NCI-H1417 (cell line): ENCODE measurements at regions not wholly inside any gene's neighbourhood (a gene's known extent, or its start where the extent isn't known, plus 50 kb on each side); places are given as distances from the start of the nearest gene placed in this dataset.
A peak's percentile ranks its signal among the peaks of the same experiment; 100 is the strongest.
"Not testable (repeated sequence)": the region's sequence is repeated elsewhere in the genome, so short reads cannot be mapped to it uniquely, and the experiment has no call there.

Experiments used
- DNase-seq, 3 experiments: peaks; one replicate each; lab custom pipeline; 2025; lab: John Stamatoyannopoulos, UW

DNA sequence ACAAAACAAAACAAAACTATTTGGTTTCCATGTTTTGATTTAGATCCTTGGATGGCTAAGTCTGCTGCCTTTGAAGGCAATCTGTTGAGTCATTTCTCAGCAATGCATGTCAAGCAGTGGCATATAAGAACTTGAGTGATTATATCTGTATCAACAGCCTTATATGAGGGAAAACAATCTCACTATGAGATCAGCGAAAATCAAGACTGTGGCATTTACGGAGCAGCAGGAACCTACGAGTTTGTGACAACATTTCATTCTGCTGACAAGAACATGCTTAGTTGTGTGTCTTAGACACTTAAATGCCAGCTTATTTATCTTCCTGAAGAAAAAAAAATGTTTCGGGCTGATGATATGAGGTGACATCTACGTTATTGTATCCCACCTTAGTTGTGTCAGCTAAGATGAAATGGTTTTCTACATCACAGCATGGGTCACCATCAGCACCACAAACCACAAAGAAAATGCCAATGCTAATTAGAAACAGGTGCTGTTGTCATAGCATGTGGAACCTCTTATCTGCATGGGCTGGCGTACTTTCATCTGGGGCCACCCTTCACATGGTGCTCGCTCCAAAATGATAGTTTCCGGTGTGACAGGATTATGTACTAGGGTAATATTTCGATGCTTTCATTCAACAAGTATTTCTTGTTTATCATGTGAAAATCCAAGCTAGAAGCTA lies 1085.5 kb downstream of the SORCS1 start:
- no peak for DNase-seq

DNA sequence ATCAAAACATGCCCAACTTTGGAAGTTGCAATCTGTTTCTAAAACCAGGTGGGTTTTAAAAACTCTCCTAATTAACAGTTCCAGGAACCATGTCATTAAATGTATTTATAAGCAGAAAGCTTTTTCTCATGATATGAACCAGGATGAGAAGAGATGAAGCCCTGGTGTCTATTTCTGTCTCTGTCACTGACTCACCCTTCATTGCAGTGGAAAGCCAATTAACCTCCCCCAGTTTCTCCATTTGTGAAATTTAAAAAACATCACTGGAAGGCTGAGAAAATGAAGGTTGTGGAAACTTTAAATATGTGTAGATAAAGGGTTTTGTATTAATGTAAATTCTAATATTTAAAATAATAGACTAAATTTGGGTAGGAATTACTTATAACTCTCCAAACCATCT lies 1088.0 kb downstream of the SORCS1 start:
- no peak for DNase-seq

DNA sequence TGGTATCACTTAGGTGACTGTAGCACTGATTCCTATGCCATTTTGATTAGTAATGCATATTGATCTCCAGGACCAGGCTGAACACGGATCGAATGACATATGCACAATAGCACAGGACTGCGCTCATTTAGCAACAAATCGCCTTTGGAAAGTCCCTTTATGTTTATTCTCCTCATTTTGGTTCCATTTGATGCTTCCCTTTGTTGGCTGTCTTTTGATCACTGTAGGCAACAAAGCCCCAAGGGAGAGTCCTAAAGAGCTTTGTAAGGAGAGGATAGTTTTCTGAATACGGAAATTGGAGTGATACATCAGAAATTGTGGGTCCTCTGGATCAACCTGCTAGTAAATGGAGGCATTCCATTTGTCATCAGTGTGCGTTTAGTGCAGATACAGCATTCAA lies 1111.4 kb downstream of the SORCS1 start:
- no peak for DNase-seq

DNA sequence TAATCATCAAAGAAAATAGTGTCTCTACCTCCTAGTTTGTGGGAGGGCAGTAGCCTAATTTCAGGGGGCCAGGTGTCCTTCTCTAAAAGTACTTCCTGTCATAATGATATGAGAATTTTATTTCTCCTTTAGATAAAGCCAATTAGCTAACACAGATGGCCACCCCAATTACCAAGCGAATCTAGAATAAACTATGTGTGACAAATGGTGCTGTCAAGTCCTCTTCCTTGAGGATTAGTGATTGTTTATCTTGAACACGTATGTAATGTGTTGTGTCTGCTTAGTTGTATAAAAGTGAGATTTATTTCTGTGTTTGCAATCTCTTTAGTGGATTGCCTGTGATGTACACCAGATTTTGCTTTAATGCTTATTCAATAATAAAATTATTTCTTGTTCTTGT lies 1120.0 kb downstream of the SORCS1 start:
- DNase-seq = peak in 1 of 3 experiments; percentile 4

DNA sequence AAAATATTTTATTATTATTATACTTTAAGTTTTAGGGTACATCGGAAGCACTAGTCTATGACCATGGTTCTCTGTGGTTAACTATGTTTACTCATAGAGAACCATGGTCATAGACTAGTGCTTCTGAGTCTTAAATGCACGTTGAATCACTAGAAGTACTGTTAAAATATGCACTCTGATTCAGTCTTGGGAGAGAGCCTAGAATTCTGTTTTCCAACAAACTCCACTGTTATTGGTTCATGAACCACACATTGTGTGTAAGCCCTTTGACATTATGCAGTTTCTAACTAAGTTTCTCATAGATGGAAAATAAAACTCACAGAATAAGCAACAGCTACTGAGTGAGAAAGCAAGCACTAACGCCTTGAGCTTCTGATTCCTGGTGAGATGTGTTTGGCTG lies 1120.6 kb downstream of the SORCS1 start:
- no peak for DNase-seq

DNA sequence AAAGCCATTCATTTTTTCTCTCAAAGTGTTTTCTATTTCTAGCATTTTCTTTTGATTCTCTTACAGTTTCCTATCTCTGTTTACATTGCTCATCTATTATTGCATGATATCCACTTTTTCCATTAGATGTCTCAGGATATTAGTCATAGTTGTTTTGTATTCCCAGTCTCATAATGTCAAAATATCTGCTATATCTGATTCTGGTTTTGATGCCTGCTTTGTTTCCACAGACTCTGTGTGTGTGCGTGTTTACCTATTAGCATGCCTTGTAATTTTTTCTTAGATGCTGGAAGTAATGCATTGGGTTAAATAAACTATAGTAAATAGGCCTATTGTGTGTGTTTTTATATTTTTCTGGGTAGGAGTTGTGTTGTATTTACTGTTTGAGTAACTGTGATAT lies 1126.3 kb downstream of the SORCS1 start:
- no peak for DNase-seq

DNA sequence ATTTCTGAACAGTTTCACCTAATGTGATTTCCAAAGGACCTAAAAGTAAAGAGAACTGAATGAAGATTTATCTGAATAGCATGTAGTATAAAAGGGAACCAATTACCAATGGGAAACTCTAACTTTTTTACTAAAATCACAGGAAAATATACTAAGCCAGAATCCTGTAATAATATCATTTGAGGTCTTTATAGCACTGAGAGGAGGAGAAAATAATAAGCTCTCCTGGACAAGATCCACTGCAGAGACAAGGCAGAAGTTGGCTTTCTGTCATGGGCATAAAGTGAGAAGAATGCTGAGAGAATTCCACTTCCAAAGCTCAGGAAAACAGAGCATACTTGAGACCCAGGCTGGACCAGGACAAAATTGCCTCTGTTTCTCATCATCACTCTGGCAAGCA lies 1131.4 kb downstream of the SORCS1 start:
- DNase-seq = no peak

DNA sequence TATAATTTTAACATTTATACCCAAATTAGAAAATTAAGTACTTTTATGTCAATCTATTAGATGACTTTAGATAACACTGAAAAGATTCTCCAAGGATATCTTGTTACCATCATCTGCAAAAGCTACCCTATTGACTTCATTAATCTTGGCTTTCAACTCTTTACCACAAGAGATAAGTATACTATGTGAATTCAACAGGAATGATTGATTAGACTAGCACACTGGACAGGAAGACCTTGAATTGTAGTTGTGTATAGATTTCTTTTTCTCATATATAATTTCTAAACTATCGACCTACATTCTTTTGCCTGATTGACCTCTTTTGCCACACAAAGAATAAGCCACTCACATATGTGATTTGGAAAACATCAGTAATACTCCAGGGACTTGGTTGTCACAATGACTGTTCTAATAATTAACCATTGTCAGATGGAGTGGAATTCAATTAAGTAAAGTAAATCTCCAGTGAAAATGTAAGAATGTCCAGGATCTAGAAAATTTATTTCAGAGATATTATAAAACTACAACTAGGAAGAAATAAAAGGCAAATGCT lies 1132.0 kb downstream of the SORCS1 start:
- no peak for DNase-seq

DNA sequence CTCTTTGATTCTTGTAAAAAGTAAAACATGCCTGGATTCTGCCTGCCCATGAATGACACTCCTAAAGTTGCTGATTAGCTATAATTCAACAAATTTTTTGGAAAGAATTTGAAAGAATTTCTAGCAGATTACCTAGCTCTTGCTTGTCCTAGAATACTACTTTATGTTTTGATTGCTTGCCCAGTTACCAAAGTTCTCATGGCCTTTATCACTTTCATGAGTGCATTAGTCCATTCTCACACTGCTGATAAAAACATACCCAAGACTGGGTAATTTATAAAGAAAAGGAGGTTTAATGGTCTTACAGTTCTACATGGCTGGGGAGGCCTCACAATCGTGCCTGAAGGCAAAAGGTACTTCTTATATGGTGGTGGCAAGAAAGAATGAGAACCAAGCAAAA lies 1137.3 kb downstream of the SORCS1 start:
- DNase-seq = no peak

DNA sequence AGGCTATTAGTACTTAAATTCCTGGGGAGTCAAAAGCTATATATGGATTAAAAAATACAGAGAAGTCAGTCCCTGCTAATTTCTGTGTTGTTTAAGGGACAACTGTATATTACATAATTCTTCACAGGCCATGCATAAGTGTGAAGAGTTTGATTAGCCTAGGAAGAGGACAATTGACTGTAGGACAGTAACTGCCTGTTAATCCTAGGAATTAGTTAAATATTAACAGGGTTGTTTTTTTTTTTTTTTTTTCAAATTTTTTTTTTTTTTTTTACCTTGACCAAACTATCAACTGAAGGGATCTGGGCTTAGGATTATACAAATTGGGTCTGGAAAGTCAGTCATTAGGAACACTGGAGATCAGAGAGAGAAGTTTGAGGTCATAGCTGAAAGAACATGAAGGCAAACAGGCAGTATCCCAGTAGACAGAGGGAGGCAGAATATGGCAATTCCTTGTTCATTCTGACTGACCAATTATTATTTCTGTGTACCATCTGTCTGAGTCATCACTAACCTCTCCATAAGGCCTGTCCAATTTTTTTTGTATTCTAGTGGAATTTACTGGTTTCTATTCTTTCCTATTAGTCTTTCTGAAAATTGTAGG lies 1139.2 kb downstream of the SORCS1 start:
- DNase-seq = no peak

DNA sequence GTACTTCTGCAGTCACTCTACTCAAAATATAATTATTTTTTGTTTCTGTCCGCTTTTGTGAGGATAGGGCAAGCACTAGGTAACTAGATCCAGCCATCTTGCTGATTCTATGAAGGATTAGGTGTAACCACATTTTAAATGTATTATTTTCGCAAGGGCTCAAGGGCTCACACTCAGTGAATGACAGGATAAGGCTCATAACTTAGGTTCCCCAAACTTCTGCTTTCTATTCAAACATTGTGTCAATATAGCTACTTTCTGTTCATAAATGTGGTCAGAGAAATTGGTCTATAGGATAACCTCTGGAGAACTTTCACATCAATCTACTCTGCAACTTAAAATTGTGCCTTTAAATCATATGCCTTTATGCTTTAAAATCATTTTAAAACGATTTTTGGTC lies 1141.2 kb downstream of the SORCS1 start:
- DNase-seq = no peak

DNA sequence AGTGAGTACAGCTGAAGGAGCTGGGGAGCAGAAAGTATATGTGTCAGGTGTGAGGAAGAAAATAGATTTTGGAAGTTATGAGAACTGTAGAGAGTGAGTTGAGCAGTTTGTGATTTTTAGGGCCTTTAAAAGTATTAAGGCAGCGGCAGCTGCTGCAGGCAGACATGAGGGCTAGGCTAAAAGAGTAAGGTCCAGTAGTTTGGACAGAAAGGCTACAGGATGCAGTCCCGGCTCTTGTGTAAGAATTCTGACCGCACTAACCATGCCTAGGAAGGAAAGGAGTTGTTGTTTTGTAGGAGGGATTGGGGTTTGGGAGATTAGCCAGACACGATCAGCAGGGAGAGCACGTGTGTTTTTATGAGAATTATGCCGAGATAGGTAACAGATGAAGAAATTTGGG lies 1144.9 kb downstream of the SORCS1 start:
- DNase-seq = not testable (repeated sequence)

DNA sequence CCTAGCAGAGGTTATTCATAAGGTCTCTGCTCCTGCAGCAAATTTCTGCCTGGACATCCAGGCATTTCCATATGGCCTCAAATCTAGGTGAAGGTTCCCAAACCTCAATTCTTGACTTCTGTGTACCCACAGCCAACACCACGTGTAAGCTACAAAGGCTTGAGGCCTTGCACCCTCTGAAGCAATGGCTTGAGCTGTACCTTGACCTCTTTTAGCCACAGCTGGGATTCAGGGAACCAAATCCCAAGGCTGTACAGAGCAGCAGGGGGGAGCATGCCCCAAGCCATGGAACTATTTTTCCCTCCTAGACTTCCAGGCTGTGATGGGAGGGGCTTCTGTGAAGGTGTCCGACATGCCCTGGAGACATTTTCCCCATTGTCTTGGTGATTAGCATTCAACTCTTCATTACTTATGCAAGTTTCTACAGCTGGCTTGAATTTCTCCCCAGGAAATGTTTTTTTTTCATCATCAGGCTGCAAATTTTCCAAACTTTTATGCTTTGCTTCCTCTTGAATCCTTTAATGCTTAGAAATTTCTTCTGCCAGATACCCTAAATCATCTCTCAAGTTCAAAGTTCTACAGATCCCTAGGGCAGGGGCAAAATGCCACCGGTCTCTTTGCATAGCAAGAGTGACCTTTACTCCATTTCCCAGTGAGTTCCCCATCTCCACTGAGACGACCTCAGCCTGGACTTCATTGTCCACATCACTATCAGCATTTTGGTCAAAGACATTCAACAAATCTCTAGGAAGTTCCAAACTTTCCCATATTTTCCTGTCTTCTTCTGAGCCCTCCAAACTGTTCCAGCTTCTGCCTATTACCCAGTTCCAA lies 1148.9 kb downstream of the SORCS1 start:
- not testable (repeated sequence) for DNase-seq

DNA sequence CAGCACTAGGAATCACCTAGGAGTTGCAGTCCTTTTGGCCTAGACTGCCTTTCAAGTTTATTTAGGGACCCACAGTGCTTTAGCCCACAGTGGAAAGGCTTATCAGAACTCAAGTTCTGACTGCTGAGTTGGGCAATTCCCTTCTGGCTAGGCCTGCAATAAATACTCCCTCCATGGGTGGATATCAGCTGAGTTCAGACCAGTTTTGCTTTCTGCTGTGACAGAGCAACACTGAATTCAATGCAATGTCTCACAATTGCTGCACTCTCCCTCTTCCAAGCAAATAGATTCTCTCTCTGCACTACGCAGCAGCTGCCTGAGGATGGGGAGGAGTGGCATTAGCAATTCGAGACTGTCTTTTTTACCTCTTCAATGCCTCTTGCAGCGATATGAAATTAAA lies 1153.3 kb downstream of the SORCS1 start:
- DNase-seq = no peak

DNA sequence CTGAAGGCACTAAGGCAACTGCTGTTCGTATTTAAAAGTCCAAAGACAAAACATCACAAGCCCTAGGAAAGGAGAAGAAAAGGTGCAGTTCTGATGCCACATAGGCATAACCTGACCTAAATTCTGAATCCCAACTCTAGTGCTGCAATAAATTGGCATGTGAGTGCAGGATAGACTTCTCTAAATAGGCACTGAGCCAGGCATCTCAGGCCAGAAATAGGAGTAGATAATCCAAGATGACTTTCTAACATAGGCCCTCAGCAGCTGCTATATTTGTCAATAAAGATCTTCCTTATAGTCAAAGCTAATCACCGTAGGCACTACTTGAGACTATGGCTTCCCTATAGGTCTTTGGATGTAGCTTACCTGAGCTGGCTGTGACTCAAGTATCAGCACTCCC lies 1163.8 kb downstream of the SORCS1 start:
- no peak for DNase-seq

DNA sequence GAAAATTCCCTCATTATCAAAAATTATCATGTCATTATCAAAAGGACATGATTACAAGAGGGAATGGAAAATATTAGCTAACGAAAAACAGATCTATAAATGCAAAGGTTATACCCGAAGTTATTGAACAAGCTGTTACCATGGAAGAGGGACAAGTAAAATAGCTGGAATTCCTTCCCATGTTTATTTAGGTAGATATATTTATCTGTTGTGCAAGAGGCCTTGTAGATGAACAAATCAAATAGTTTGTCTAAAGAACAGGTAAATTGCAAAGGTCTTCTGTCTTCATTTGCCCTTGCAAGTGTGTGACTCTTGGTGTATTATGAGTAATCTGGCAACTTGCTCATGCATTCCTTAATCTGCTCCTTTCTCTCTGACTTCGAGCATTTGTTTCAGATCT lies 1170.9 kb downstream of the SORCS1 start:
- DNase-seq = no peak

DNA sequence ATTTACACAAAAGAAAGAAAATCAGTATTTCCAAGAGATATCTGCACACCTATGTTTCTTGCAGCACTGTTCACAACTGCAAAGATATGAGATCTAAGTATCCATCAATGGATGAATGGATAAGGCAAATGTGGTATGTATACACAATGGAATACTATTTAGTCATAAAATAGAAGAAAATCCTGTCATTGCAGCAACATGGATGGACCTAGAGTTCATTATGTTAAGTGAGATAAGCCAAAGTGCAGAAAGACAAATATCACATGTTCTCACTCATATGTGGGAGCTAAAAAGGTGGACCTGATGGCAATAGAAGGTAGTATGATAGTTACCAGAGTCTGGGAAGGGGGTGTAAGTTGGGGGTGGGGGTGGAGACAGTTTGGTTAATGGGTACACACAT lies 1171.6 kb downstream of the SORCS1 start:
- no peak for DNase-seq

DNA sequence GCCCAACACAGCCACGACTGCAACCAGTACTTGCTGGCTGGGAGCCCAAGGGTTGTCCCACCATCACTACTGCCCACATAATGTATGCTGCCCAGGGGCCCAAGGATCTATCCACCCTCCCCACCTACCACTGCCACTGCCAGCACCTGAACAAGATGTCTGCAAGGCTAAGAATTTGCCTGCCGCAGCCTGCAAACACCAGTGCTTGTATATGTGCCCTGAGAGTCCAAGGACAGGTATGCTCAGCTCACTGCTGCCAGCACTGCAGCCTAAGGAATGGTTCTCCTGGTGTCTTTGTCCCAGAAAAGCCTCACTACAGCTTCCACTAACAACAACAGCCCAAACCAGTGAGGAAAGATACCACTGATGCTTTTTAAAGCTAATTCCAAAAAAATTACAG lies 1174.0 kb downstream of the SORCS1 start:
- DNase-seq = no peak

DNA sequence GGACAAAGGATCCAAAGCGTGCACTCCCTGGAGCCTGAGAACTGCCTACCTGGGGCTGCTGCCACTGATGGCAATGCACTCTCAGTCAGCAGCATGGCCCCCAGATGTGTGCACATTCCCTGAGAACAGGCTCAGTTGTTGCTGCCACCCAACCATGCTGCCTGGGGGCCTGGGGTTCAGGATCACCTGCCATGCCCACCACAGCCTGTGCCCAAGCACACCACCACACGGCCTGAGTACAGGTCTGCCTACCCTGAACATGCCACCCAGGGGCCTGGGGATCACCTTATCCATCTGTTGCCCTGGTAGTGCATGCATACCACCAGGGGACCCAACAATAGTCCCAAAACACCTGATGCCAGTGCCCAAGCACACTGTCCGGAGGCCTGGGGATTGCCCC lies 1174.5 kb downstream of the SORCS1 start:
- DNase-seq = no peak

DNA sequence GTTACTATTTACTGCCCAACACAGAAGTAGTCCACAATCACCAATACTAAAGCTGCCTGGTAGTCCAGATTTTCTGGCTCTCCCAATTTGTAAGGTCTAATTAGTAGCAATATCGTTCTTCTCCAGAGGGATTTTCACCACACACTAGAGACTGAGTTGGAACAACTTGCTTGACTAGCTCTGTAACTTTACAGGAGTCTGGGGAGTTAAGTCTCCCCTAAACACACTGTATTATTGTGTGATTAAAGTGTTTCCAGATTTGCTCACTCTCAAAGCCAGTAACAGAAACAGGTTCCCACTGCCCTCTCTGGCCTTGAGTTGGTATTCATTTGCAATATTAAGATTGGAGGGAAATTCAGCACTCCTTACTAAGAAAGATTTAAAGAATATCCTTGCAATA lies 1175.7 kb downstream of the SORCS1 start:
- DNase-seq = no peak

DNA sequence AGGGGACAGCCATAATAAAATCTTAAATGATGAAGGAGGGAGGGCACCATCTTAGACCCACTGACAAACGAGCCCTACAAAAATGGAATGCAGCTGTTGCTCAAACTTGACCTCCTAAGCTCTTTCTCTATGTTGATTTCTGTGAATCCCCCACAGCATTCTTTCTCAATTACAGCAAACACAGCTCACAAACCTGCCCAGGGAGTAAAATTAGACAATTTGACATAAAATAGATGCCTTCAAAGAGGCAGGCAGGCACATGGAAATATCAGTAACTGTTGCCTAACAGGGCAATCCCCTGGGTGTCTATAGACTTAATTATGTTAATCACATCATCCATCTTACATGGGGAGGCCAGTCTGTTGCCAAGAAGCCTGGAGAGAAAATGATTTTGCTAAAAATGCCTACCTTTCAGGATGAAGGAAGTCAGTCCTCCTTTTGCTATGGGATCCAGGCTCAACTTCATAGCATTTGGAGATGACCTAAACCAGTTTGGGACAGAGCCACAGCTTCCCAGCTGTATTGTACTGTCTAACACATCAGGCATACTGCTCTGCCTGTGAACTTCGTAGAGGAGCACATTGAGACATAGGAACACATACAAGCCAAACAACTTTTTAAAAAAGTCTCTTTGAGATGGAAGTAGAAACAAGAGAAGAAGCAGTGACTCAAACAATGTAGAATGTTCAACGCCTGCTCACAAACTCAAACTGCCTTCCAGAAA lies 1177.4 kb downstream of the SORCS1 start:
- no peak for DNase-seq

DNA sequence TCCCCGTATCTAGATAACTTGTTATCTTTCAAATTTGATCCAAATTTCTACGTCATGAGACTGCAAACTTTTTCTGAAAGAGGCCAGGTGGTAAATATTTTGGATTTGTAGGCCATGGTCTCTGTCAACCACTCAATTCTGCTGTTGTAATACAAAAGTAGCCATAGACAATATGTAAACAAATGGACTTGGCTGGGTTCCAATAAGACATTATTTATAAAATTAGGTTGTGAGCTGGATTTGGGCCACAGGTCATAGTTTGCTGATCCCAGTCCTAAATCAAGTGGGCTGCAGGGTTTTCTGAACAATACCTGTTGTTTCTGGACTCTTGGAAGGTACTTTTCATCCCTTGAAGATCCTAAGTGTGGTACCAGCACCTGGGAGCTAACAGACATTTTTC lies 1178.0 kb downstream of the SORCS1 start:
- no peak for DNase-seq
